ENCODE measurements at regions not wholly inside any gene's neighbourhood (a gene's known extent, or its start where the extent isn't known, plus 50 kb on each side); places are given as distances from the start of the nearest gene placed in this dataset.

DNA sequence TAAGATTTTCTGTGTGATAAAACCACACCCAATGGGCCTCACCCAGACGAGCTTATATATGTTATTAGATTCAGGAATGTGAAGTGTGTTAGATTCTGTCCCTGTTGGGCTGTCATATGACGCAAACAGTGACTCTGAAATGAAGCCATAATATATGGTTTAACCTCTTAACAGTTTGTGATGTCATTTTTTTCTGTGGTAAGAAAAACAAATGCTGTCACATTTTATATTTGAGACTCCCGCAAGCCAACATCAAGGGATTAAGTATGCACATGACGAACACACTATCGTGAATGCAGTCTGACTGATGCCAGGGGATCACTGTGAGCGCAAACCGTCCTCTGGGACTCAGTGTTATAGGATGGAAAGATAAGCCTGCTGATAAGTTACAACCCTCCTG, 321.7 kb downstream of the SH3GL2 start:
- no peaks in the 10 kb centered on the region for H3K4me1 ChIP-seq
- ATAC-seq (no peak), DNase-seq (no peak)
- no peak overlapping the region for H3K27ac ChIP-seq
- H3K4me3 ChIP-seq, result no peak overlapping the region
- intact Hi-C loops (cut with DNase I), result no loop called here
- peaks cover 18% of the 10 kb centered on the region for H3K27me3 ChIP-seq
- no peaks in the 10 kb centered on the region for H3K9me3 ChIP-seq
- TF ChIP-seq, protein P1, sequence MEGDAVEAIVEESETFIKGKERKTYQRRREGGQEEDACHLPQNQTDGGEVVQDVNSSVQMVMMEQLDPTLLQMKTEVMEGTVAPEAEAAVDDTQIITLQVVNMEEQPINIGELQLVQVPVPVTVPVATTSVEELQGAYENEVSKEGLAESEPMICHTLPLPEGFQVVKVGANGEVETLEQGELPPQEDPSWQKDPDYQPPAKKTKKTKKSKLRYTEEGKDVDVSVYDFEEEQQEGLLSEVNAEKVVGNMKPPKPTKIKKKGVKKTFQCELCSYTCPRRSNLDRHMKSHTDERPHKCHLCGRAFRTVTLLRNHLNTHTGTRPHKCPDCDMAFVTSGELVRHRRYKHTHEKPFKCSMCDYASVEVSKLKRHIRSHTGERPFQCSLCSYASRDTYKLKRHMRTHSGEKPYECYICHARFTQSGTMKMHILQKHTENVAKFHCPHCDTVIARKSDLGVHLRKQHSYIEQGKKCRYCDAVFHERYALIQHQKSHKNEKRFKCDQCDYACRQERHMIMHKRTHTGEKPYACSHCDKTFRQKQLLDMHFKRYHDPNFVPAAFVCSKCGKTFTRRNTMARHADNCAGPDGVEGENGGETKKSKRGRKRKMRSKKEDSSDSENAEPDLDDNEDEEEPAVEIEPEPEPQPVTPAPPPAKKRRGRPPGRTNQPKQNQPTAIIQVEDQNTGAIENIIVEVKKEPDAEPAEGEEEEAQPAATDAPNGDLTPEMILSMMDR (IDR thresholded peaks at IDR 0.05), result no peak
- no peaks in the 10 kb centered on the region for H3K36me3 ChIP-seq

DNA sequence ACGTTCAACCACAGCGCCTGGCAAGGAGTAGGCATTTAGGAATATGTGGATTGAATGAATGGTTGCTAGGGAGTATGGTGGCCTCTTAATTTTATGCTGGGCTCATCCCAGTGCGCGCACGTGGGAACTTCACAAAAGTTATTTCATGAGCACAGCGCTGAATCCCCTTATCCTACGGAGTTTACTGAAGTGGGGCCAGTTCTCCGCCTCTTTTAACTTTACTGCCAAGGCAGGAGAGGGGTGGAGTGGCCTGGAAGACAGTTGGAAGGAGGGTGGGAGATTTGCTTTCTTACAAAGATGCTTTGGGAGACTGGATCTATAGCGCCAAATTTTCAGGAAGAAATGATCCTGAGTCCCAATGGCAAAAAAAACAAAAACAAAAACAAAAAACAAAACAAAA, 326.5 kb downstream of the SH3GL2 start:
- H3K4me1 ChIP-seq, result no peaks in the 10 kb centered on the region
- intact Hi-C loops (cut with DNase I), result no loop called here
- peaks cover 40% of the 10 kb centered on the region for H3K27me3 ChIP-seq
- no peak overlapping the region for H3K4me3 ChIP-seq
- ATAC-seq (no peak), DNase-seq (no peak)
- no peaks in the 10 kb centered on the region for H3K9me3 ChIP-seq
- TF ChIP-seq, protein P1 (IDR thresholded peaks at IDR 0.05), result no peak
- no peak overlapping the region for H3K27ac ChIP-seq
- H3K36me3 ChIP-seq, result no peaks in the 10 kb centered on the region

DNA sequence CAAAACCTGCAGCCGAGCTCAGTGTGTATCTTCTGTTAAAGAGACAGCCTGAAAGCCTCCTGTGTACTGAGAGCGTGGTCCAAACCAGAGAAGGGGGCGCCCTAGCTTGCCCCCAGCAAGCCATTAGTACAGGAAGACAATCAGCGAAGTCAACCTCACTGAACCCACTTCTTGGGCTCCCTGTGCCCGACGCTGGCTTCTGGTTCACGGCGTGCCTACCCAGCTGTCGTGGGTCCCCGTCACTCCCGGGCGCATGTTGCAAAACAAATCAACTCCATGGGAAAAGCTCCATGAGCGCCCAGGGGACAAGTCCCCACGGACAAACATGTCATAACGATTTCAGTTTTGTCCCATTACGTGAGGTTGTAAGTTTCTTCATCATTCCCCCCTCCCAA, 326.9 kb downstream of the SH3GL2 start:
- TF ChIP-seq, protein P1 (IDR thresholded peaks at IDR 0.05), result no peak
- DNase-seq (no peak), ATAC-seq (no peak)
- peaks cover 40% of the 10 kb centered on the region for H3K27me3 ChIP-seq
- no peaks in the 10 kb centered on the region for H3K9me3 ChIP-seq
- peak overlapping the region; percentile 28 for H3K4me3 ChIP-seq
- no peaks in the 10 kb centered on the region for H3K4me1 ChIP-seq
- H3K36me3 ChIP-seq, result no peaks in the 10 kb centered on the region
- no peak overlapping the region for H3K27ac ChIP-seq
- intact Hi-C loops (cut with DNase I), result no loop called here

DNA sequence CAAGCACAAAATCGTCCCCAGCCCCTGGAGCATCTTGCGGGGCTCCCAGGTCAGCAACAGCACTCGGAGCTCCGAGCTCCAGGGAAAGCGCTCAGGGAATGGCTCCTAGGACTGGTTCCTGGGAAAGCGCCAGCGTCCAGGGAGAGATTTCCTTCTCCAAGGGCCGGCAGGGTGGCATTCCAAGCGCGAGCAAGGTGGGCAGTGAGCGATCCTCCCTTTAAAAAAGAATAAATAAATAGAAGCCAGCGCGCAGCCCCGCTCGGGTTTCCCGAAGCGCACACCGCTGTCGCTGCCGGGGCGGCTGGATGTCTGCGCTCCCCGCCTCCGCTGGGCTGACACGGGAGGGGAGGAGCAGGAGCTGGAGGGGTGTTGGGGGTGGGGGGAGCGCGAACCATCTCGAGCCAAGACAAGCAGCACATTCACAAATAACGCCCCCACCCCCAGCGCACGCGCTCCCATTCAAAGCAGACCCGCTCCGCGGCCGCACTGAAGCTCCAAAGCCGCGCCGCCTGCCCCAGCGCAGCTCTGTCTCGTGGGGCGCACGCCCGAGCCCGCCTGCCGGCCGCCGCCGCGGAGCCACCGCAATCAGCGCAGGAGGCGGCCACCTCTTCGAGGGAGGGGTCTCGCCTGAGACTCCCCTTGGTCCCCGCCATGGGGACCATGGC, 327.4 kb downstream of the SH3GL2 start:
- DNase-seq (peak; percentile 64), ATAC-seq (peak; percentile 43)
- H3K36me3 ChIP-seq, result no peaks in the 10 kb centered on the region
- intact Hi-C loops (cut with DNase I), result no loop called here
- no peaks in the 10 kb centered on the region for H3K9me3 ChIP-seq
- TF ChIP-seq, protein P1 (IDR thresholded peaks at IDR 0.05), result no peak
- H3K27me3 ChIP-seq, result peaks cover 40% of the 10 kb centered on the region
- no peak overlapping the region for H3K27ac ChIP-seq
- H3K4me3 ChIP-seq, result peak overlapping the region; percentile 28
- no peaks in the 10 kb centered on the region for H3K4me1 ChIP-seq

DNA sequence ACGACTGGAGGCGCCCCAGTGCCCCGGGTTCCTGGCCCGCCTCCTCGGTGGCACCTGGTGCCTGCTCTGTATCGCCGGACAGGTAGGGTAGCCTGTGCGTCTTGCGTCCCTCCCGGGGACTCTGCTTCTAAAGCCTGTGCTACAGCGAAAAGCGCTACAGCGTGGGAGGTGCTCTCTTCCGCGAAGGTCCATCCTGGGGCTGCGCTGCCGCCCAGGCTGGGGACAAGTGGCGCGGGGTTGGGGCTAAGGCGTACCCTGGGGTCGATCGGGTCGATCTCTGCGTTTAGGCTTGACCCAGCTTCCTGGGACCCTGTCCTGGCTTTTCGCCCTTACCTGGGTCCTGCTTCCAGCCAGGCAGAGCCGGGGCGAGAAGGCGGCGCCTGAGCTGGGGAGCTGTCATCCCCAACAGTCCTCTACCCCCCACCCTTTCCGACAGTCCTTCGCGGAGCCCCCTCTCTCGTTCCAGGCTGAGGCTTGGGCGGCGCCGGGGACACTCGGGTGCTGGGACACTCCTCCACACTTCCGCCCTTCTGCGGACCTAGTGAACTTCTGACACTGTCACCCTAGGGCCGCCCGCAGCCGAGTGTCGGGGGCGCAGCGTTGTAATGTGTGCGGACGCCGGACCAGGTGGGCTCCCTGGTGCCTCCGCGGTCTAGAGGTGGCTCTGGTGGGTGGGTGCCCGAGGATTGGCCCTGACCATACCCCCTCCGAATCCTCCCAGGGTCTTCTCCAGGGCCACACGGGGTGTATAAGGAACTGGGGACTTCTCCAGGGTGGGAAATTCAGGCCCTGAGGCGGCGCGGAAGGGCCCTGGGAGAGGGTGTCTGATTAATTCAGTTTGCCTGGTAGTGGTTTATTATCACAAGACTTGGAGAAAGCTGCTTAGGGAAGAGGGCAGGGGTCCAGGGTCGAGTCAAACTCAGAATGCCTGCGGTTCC, 328.2 kb downstream of the SH3GL2 start:
- H3K27me3 ChIP-seq, result peaks cover 34% of the 10 kb centered on the region
- TF ChIP-seq, protein P1 (IDR thresholded peaks at IDR 0.05), result no peak
- no peak overlapping the region for H3K27ac ChIP-seq
- no peaks in the 10 kb centered on the region for H3K36me3 ChIP-seq
- intact Hi-C loops (cut with DNase I), result no loop called here
- DNase-seq (no peak), ATAC-seq (peak; percentile 58)
- H3K4me3 ChIP-seq, result peak overlapping the region; percentile 28
- H3K9me3 ChIP-seq, result no peaks in the 10 kb centered on the region
- H3K4me1 ChIP-seq, result no peaks in the 10 kb centered on the region
